Smooth muscle cell (in vitro differentiated cells): ENCODE measurements at regions not wholly inside any gene's neighbourhood (a gene's known extent, or its start where the extent isn't known, plus 50 kb on each side); places are given as distances from the start of the nearest gene placed in this dataset.

Source experiments
- DNase-seq: peaks from one replicate; lab custom pipeline; 2025; ENCODE audit not compliant: unreplicated experiment; lab: John Stamatoyannopoulos, UW
- H2AFZ ChIP-seq: fragments of 200-600 bp; sonication (generic); 2 replicates; pipeline ENCODE4 v1.6.0; 2016; ENCODE audit warnings: antibody characterized with exemption, low read depth, mild to moderate bottlenecking
- H3F3A ChIP-seq: fragments of 200-600 bp; sonication (generic); 2 replicates; pipeline ENCODE4 v1.6.0; 2017; ENCODE audit warnings: antibody characterized with exemption, low read depth
- H3K27ac ChIP-seq: fragments of 200-600 bp; sonication (generic); 2 replicates; pipeline ENCODE4 v1.5.1; 2016; ENCODE audit warnings: low read depth, mild to moderate bottlenecking
- H3K27me3 ChIP-seq: fragments of 200-600 bp; sonication (generic); 2 replicates; pipeline ENCODE4 v1.6.1; 2016; ENCODE audit warnings: low read depth, mild to moderate bottlenecking
- H3K36me3 ChIP-seq: fragments of 200-600 bp; sonication (generic); 2 replicates; pipeline ENCODE4 v1.5.1; 2016; ENCODE audit warnings: low read depth
- H3K4me1 ChIP-seq: fragments of 200-600 bp; sonication (generic); 2 replicates; pipeline ENCODE4 v1.5.1; 2016; ENCODE audit warnings: low read depth
- H3K4me2 ChIP-seq: fragments of 200-600 bp; sonication (generic); 2 replicates; pipeline ENCODE4 v1.6.0; 2016; ENCODE audit warnings: mild to moderate bottlenecking
- H3K4me3 ChIP-seq: fragments of 200-600 bp; sonication (generic); 2 replicates; pipeline ENCODE4 v1.5.1; 2016; ENCODE audit warnings: mild to moderate bottlenecking
- H3K79me2 ChIP-seq: fragments of 200-600 bp; sonication (generic); 2 replicates; pipeline ENCODE4 v1.6.0; 2016; ENCODE audit warnings: low read depth, mild to moderate bottlenecking
- H3K9ac ChIP-seq: fragments of 200-600 bp; sonication (generic); 2 replicates; pipeline ENCODE4 v1.6.0; 2016; ENCODE audit warnings: low read depth
- H3K9me3 ChIP-seq: fragments of 200-600 bp; sonication (generic); replicated peaks from 2 replicates; pipeline ENCODE4 v1.5.1; 2016; ENCODE audit warnings: low read depth
- H4K20me1 ChIP-seq: fragments of 200-600 bp; sonication (generic); 2 replicates; pipeline ENCODE4 v1.6.0; 2016; ENCODE audit warnings: low read depth
- WGBS: methylation state at CpG from one replicate; pipeline ENCODE4 v1.1.7; 2016; ENCODE audit warnings: low lambda C conversion rate; 5-methylcytosine and 5-hydroxymethylcytosine counted together
- TF ChIP-seq, protein P1 (sequence below): fragments of 200-600 bp; sonication (generic); IDR thresholded peaks from 2 replicates; pipeline ENCODE4 v1.5.1; 2017; ENCODE audit warnings: borderline replicate concordance, mild to moderate bottlenecking, antibody characterized with exemption; ENCODE audit not compliant: insufficient read depth, poor library complexity, severe bottlenecking

DNA sequence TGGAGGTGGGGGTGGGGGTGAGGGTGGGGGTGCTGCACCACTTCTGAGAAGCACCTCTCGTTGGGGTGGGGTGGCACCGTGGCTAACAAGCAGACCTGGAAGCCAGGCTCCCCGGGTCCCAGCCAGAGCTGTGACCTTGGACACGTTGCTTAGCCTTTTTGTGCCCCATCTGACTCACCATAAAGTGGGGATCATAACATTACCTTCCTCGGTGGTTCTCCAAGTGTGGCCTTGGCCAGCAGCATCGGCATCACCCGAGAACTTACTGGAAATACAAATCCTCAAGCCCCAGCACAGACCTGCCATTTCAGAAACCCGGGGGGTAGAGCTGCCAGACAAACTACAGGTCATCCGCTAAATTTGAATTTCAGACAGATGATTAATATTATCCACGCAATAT lies 58.7 kb upstream of the SLC66A3 start:
- H4K20me1 ChIP-seq, result no peaks in the 10 kb centered on the region
- no peak overlapping the region for H2AFZ ChIP-seq
- no peaks in the 10 kb centered on the region for H3F3A ChIP-seq
- H3K27me3 ChIP-seq, result peaks cover under 1% of the 10 kb centered on the region
- no peaks in the 10 kb centered on the region for H3K36me3 ChIP-seq
- DNase-seq, result no peak
- no peak overlapping the region for H3K9ac ChIP-seq
- no peaks in the 10 kb centered on the region for H3K4me1 ChIP-seq
- no peaks in the 10 kb centered on the region for H3K9me3 ChIP-seq
- H3K4me3 ChIP-seq, result no peak overlapping the region
- H3K27ac ChIP-seq, result no peak overlapping the region
- TF ChIP-seq, protein P1, sequence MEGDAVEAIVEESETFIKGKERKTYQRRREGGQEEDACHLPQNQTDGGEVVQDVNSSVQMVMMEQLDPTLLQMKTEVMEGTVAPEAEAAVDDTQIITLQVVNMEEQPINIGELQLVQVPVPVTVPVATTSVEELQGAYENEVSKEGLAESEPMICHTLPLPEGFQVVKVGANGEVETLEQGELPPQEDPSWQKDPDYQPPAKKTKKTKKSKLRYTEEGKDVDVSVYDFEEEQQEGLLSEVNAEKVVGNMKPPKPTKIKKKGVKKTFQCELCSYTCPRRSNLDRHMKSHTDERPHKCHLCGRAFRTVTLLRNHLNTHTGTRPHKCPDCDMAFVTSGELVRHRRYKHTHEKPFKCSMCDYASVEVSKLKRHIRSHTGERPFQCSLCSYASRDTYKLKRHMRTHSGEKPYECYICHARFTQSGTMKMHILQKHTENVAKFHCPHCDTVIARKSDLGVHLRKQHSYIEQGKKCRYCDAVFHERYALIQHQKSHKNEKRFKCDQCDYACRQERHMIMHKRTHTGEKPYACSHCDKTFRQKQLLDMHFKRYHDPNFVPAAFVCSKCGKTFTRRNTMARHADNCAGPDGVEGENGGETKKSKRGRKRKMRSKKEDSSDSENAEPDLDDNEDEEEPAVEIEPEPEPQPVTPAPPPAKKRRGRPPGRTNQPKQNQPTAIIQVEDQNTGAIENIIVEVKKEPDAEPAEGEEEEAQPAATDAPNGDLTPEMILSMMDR, result no peak
- H3K4me2 ChIP-seq, result no peak overlapping the region
- 91% methylated on average over 10 of the region's 10 CpGs for WGBS
- H3K79me2 ChIP-seq, result no peaks in the 10 kb centered on the region

DNA sequence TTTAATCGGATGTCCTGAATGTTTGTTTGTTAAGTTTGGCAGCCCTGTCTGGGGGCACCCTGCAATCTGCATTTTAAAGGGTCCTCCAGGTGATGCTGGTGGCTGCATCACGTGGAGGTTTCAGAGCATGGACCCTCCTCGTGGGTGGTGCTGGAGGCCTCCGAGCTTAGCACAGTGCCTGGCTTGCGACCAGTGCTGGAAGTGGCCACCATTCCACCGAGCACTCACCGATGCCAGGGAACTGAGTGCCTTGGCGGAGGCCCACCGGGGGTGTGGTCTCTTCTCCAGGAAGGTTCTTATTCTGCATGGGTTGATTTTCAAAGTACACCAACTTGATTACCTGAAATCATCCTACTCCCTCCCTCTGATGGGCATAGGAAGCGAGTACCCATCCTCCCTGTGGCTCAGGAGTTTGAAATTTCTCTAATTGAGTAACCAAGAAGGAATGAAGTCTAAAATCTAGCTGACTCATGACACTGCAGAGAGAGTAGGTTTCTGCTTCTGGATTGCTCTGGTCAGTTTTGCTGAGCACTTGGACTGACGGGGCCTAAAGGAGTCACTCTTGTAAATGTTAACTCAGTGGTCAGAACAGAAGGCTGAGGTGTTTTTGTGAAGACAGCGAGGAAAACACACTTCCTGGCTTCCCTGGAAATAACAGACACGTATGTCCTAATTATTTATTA lies 58.1 kb upstream of the SLC66A3 start:
- H3K36me3 ChIP-seq, result no peaks in the 10 kb centered on the region
- no peaks in the 10 kb centered on the region for H3K79me2 ChIP-seq
- peak overlapping the region; percentile 8 for H3K4me2 ChIP-seq
- 75% methylated on average over 13 of the region's 13 CpGs for WGBS
- peaks cover 6% of the 10 kb centered on the region for H3K27me3 ChIP-seq
- no peak overlapping the region for H3K9ac ChIP-seq
- TF ChIP-seq, protein P1, result no peak
- H3K9me3 ChIP-seq, result no peaks in the 10 kb centered on the region
- H3F3A ChIP-seq, result no peaks in the 10 kb centered on the region
- no peaks in the 10 kb centered on the region for H4K20me1 ChIP-seq
- no peak overlapping the region for H2AFZ ChIP-seq
- no peak overlapping the region for H3K27ac ChIP-seq
- H3K4me1 ChIP-seq, result no peaks in the 10 kb centered on the region
- no peak for DNase-seq
- H3K4me3 ChIP-seq, result no peak overlapping the region

DNA sequence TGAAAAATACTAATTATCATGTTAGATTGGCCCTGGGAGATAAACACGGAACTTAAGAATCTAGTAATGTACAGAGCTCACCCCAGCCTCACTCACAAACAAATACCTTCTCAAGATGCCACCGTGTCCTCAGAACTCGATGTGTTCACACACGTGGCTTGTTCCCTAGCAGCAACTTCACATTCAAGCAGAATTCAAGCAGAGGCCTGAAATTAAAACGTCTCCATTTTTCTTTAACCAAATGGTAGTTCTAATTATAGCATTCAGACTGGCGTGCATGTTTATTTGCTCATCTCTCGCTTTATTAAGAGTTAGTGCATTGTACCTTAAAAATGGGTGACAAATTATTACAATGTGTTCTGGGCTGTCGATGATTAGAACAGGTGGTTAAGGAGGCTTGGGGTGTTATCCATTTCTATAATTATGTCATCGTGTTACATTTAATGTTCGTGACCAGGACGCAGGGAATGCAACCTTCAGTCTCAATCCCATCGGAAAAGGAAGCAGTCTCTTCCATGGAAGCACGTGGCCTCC lies 57.3 kb upstream of the SLC66A3 start:
- no peaks in the 10 kb centered on the region for H3K9me3 ChIP-seq
- WGBS, result 90% methylated on average over 13 of the region's 13 CpGs
- no peak overlapping the region for H3K27ac ChIP-seq
- H4K20me1 ChIP-seq, result no peaks in the 10 kb centered on the region
- H3K4me2 ChIP-seq, result peak overlapping the region; percentile 8
- no peaks in the 10 kb centered on the region for H3K4me1 ChIP-seq
- H3K36me3 ChIP-seq, result no peaks in the 10 kb centered on the region
- H3K9ac ChIP-seq, result no peak overlapping the region
- no peaks in the 10 kb centered on the region for H3K79me2 ChIP-seq
- no peak for DNase-seq
- no peaks in the 10 kb centered on the region for H3F3A ChIP-seq
- no peak overlapping the region for H3K4me3 ChIP-seq
- H3K27me3 ChIP-seq, result peaks cover 8% of the 10 kb centered on the region
- no peak overlapping the region for H2AFZ ChIP-seq
- TF ChIP-seq, protein P1, result no peak
